Endodermal cell (in vitro differentiated cells): ENCODE measurements at regions not wholly inside any gene's neighbourhood (a gene's known extent, or its start where the extent isn't known, plus 50 kb on each side); places are given as distances from the start of the nearest gene placed in this dataset.

Experiments used
- DNase-seq: peaks from one replicate; pipeline ENCODE4 v3.0.0-alpha.2; 2017
- H3K27ac ChIP-seq: 2 replicates; pipeline ENCODE4 v1.5.1; 2013; ENCODE audit warnings: mild to moderate bottlenecking, low read depth, low read length, moderate library complexity
- H3K27me3 ChIP-seq: 2 replicates; pipeline ENCODE4 v1.6.1; 2013; ENCODE audit warnings: mild to moderate bottlenecking, low read length, moderate library complexity; ENCODE audit not compliant: insufficient read depth, control insufficient read depth, poor library complexity, severe bottlenecking
- H3K36me3 ChIP-seq: 2 replicates; pipeline ENCODE4 v1.7.0; 2013; ENCODE audit warnings: mild to moderate bottlenecking, low read length, moderate library complexity; ENCODE audit not compliant: control insufficient read depth, insufficient read depth
- H3K4me1 ChIP-seq: one replicate; pipeline ENCODE4 v1.7.0; 2013; ENCODE audit warnings: low read length; ENCODE audit not compliant: control insufficient read depth, insufficient read depth
- H3K4me3 ChIP-seq: 2 replicates; pipeline ENCODE4 v1.5.1; 2013; ENCODE audit warnings: mild to moderate bottlenecking, low read length, moderate library complexity
- H3K9ac ChIP-seq: 2 replicates; pipeline ENCODE4 v1.6.1; 2013; ENCODE audit warnings: mild to moderate bottlenecking, low read length, moderate library complexity; ENCODE audit not compliant: poor library complexity, severe bottlenecking; ENCODE audit errors: extremely low read depth
- H3K9me3 ChIP-seq: 2 replicates; pipeline ENCODE4 v1.6.1; 2013; ENCODE audit warnings: mild to moderate bottlenecking, low read length, moderate library complexity; ENCODE audit not compliant: control insufficient read depth
- H3K27ac Mint-ChIP-seq: 2 replicates; pipeline ENCODE4 v1.8.0; 2020; ENCODE audit warnings: mixed read lengths
- H3K27me3 Mint-ChIP-seq: 2 replicates; pipeline ENCODE4 v1.8.0; 2021; ENCODE audit warnings: mild to moderate bottlenecking, mixed read lengths; ENCODE audit not compliant: insufficient read depth
- H3K36me3 Mint-ChIP-seq: 2 replicates; pipeline ENCODE4 v1.8.0; 2020; ENCODE audit warnings: low read depth, mixed read lengths
- H3K4me1 Mint-ChIP-seq: 2 replicates; pipeline ENCODE4 v1.8.0; 2020; ENCODE audit warnings: mixed read lengths
- H3K4me3 Mint-ChIP-seq: 2 replicates; pipeline ENCODE4 v1.8.0; 2020; ENCODE audit warnings: mild to moderate bottlenecking, moderate library complexity, mixed read lengths
- H3K9me3 Mint-ChIP-seq: 2 replicates; pipeline ENCODE4 v1.8.0; 2020; ENCODE audit warnings: mild to moderate bottlenecking, mixed read lengths
- WGBS, 2 experiments: methylation state at CpG; one replicate each; pipeline versions ENCODE4 v1.1.5 to v1.1.7; 2013; ENCODE audit warnings: missing lambda C conversion rate in 2 of 2, mixed read lengths in 1 of 2; ENCODE audit not compliant: insufficient coverage in 1 of 2, insufficient read length in 1 of 2; 5-methylcytosine and 5-hydroxymethylcytosine counted together
- TF ChIP-seq, protein P1 (sequence below): fragments of 200-600 bp; sonication (generic); conservative IDR thresholded peaks from 2 replicates; pipeline ENCODE4 v1.5.0; 2021; ENCODE audit warnings: antibody characterized with exemption, mild to moderate bottlenecking

DNA sequence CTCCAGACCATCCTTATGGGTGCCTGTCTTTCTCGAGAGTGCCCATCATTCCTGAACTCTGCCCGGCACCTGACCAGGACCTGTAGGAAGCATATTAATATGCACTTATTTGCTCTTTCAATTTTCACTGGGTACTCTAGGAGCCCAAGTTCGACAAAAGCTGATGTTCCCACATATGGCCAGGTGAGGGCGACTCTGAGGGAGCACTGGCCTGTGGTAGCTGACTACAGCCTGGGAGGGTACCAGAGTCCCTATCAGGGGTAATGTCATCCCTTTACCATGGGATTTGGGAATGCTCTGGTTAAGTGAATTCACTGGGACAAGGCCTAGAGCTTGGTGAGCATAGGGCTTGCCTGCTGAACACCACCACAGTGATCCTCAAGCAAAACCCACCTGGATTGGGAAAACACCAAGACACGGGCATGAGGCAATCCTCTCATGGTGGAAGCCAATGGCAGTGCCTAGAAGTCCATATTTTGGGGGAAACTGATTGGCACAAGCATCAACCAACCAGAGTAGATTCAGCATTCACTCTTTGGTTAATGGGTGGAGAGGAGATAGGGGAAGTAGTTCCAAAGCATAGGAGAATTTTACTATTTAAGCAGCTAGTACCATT is 112.2 kb downstream of the MTX3 start:
- TF ChIP-seq, protein P1, sequence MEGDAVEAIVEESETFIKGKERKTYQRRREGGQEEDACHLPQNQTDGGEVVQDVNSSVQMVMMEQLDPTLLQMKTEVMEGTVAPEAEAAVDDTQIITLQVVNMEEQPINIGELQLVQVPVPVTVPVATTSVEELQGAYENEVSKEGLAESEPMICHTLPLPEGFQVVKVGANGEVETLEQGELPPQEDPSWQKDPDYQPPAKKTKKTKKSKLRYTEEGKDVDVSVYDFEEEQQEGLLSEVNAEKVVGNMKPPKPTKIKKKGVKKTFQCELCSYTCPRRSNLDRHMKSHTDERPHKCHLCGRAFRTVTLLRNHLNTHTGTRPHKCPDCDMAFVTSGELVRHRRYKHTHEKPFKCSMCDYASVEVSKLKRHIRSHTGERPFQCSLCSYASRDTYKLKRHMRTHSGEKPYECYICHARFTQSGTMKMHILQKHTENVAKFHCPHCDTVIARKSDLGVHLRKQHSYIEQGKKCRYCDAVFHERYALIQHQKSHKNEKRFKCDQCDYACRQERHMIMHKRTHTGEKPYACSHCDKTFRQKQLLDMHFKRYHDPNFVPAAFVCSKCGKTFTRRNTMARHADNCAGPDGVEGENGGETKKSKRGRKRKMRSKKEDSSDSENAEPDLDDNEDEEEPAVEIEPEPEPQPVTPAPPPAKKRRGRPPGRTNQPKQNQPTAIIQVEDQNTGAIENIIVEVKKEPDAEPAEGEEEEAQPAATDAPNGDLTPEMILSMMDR, result peak; percentile 83
- Mint-ChIP-seq H3K4me3 (no peak overlapping the region), H3K27me3 (peaks cover 5% of the 10 kb centered on the region), H3K27ac (no peak overlapping the region), H3K4me1 (no peaks in the 10 kb centered on the region), H3K9me3 (no peaks in the 10 kb centered on the region), H3K36me3 (no peaks in the 10 kb centered on the region)
- Histone ChIP-seq H3K27ac (no peak overlapping the region), H3K4me1 (no peaks in the 10 kb centered on the region), H3K4me3 (no peak overlapping the region), H3K9me3 (no peaks in the 10 kb centered on the region), H3K36me3 (no peaks in the 10 kb centered on the region), H3K9ac (no peak overlapping the region), H3K27me3 (peaks cover 5% of the 10 kb centered on the region)
- peak; percentile 89 for DNase-seq
- 56 to 67% methylated on average over 2 to 5 of the region's 5 CpGs for WGBS, 2 experiments

GRCh38 chr5:79878136-79878679 is 112.9 kb downstream of the MTX3 start:
- no peak overlapping the region for H3K27ac Mint-ChIP-seq
- Histone ChIP-seq H3K27me3 (peaks cover 5% of the 10 kb centered on the region), H3K4me1 (no peaks in the 10 kb centered on the region), H3K9me3 (no peaks in the 10 kb centered on the region), H3K27ac (no peak overlapping the region), H3K4me3 (no peak overlapping the region), H3K9ac (no peak overlapping the region), H3K36me3 (no peaks in the 10 kb centered on the region)
- no peak for DNase-seq
- H3K9me3 Mint-ChIP-seq, result no peaks in the 10 kb centered on the region
- 86 to 91% methylated on average over 2 to 4 of the region's 5 CpGs for WGBS, 2 experiments
- no peak overlapping the region for H3K4me3 Mint-ChIP-seq
- no peaks in the 10 kb centered on the region for H3K4me1 Mint-ChIP-seq
- peaks cover 5% of the 10 kb centered on the region for H3K27me3 Mint-ChIP-seq
- TF ChIP-seq, protein P1, result no peak
- H3K36me3 Mint-ChIP-seq, result no peaks in the 10 kb centered on the region

DNA sequence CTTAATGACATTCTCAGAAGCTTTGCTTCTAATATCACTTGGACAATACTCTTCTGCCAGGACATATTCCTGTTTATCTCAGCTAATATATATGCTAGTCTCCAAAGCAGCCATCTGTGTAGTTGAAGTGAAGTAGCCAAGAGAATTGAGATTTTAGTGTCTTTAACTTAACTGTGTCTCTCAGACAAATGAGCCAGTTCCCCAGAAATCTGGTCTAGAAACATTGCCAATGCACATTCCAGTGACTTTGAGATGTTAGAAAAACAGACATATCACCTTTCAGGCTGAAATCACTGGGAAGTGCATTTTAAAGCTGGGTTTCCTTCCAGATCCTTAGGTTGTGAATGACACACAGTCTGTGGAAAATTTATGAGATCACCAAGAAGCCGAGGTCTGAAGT is 114.6 kb downstream of the MTX3 start:
- Mint-ChIP-seq H3K9me3 (no peaks in the 10 kb centered on the region), H3K4me3 (no peak overlapping the region), H3K27me3 (peaks cover 5% of the 10 kb centered on the region), H3K36me3 (no peaks in the 10 kb centered on the region), H3K4me1 (no peaks in the 10 kb centered on the region), H3K27ac (no peak overlapping the region)
- Histone ChIP-seq H3K27me3 (peaks cover 4% of the 10 kb centered on the region), H3K4me1 (no peaks in the 10 kb centered on the region), H3K9ac (no peak overlapping the region), H3K9me3 (no peaks in the 10 kb centered on the region), H3K36me3 (no peaks in the 10 kb centered on the region), H3K4me3 (no peak overlapping the region), H3K27ac (no peak overlapping the region)
- TF ChIP-seq, protein P1, result no peak
- DNase-seq, result no peak
- 82 to 83% methylated on average over 1 of the region's 1 CpG for WGBS, 2 experiments
